ENCODE measurements at regions not wholly inside any gene's neighbourhood (a gene's known extent, or its start where the extent isn't known, plus 50 kb on each side); places are given as distances from the start of the nearest gene placed in this dataset.

GRCh38 chr12:76259660-76260389 is 88.4 kb downstream of the BBS10 start:
- DNase-seq (ENCODE audit: low read depth in 2 of 3, low spot score in 1 of 3) = no peak

GRCh38 chr12:76259106-76259505 is 89.1 kb downstream of the BBS10 start:
- DNase-seq (ENCODE audit: low read depth in 2 of 3, low spot score in 1 of 3) = no peak

- no peak for DNase-seq (ENCODE audit: low read depth in 2 of 3, low spot score in 1 of 3)
Observed at GRCh38 chr12:76256904-76257303, 91.3 kb downstream of the BBS10 start.

- no peak for DNase-seq (ENCODE audit: low read depth in 2 of 3, low spot score in 1 of 3)
Observed at GRCh38 chr12:76256321-76256720, 91.9 kb downstream of the BBS10 start.

- DNase-seq (ENCODE audit: low read depth in 2 of 3, low spot score in 1 of 3) = no peak
Observed at GRCh38 chr12:76255692-76256091, 92.5 kb downstream of the BBS10 start.

- no peak for DNase-seq (ENCODE audit: low read depth in 2 of 3, low spot score in 1 of 3)
Observed at GRCh38 chr12:76255281-76255680, 92.9 kb downstream of the BBS10 start.

- DNase-seq (ENCODE audit: low read depth in 2 of 3, low spot score in 1 of 3) = no peak
Observed at GRCh38 chr12:76252031-76252430, 96.2 kb downstream of the BBS10 start.

GRCh38 chr12:76250256-76250655 is 98.0 kb downstream of the BBS10 start:
- DNase-seq (ENCODE audit: low read depth in 2 of 3, low spot score in 1 of 3) = no peak

GRCh38 chr12:76249501-76249900 is 98.7 kb downstream of the BBS10 start:
- no peak for DNase-seq (ENCODE audit: low read depth in 2 of 3, low spot score in 1 of 3)

- DNase-seq (ENCODE audit: low read depth in 2 of 3, low spot score in 1 of 3) = no peak
Observed at GRCh38 chr12:76247992-76248391, 100.2 kb downstream of the BBS10 start.

GRCh38 chr12:76247026-76247646 is 101.1 kb downstream of the BBS10 start:
- no peak for DNase-seq (ENCODE audit: low read depth in 2 of 3, low spot score in 1 of 3)

GRCh38 chr12:76246611-76247010 is 101.6 kb downstream of the BBS10 start:
- DNase-seq (ENCODE audit: low read depth in 2 of 3, low spot score in 1 of 3) = no peak

- DNase-seq (ENCODE audit: low read depth in 2 of 3, low spot score in 1 of 3) = no peak
Observed at GRCh38 chr12:76244300-76244699, 103.9 kb downstream of the BBS10 start.

- no peak for DNase-seq (ENCODE audit: low read depth in 2 of 3, low spot score in 1 of 3)
Observed at GRCh38 chr12:76242813-76243550, 105.2 kb downstream of the BBS10 start.

- no peak for DNase-seq (ENCODE audit: low read depth in 2 of 3, low spot score in 1 of 3)
Observed at GRCh38 chr12:76241371-76241770, 106.8 kb downstream of the BBS10 start.

GRCh38 chr12:76240281-76240680 is 107.9 kb downstream of the BBS10 start:
- no peak for DNase-seq (ENCODE audit: low read depth in 2 of 3, low spot score in 1 of 3)

GRCh38 chr12:76238688-76239087 is 109.5 kb downstream of the BBS10 start:
- DNase-seq (ENCODE audit: low read depth in 2 of 3, low spot score in 1 of 3) = no peak

- no peak for DNase-seq (ENCODE audit: low read depth in 2 of 3, low spot score in 1 of 3)
Observed at GRCh38 chr12:76237086-76237701, 111.0 kb downstream of the BBS10 start.

- no peak for DNase-seq (ENCODE audit: low read depth in 2 of 3, low spot score in 1 of 3)
Observed at GRCh38 chr12:76236640-76237039, 111.6 kb downstream of the BBS10 start.

- no peak for DNase-seq (ENCODE audit: low read depth in 2 of 3, low spot score in 1 of 3)
Observed at GRCh38 chr12:76234741-76235140, 113.5 kb downstream of the BBS10 start.

GRCh38 chr12:76232013-76232412 is 116.2 kb downstream of the BBS10 start:
- DNase-seq (ENCODE audit: low read depth in 2 of 3, low spot score in 1 of 3) = no peak

GRCh38 chr12:76226956-76227355 is 121.3 kb downstream of the BBS10 start:
- DNase-seq (ENCODE audit: low read depth in 2 of 3, low spot score in 1 of 3) = no peak
